Loucy (cell line): ENCODE measurements at regions not wholly inside any gene's neighbourhood (a gene's known extent, or its start where the extent isn't known, plus 50 kb on each side); places are given as distances from the start of the nearest gene placed in this dataset.

Experiments used
- H2AFZ ChIP-seq: fragments of 200-600 bp; sonication (generic); 2 replicates; pipeline ENCODE4 v1.6.0; 2016; ENCODE audit warnings: antibody characterized with exemption, mild to moderate bottlenecking, low read length, moderate library complexity
- H3F3A ChIP-seq: fragments of 200-600 bp; 2 replicates; pipeline ENCODE4 v1.6.0; 2016; ENCODE audit warnings: antibody characterized with exemption, low read depth, mild to moderate bottlenecking
- H3K27me3 ChIP-seq: fragments of 200-600 bp; sonication (generic); 2 replicates; pipeline ENCODE4 v1.6.1; 2014; ENCODE audit warnings: low read length, mild to moderate bottlenecking; ENCODE audit not compliant: insufficient read depth, poor library complexity, severe bottlenecking
- H3K36me3 ChIP-seq: fragments of 200-600 bp; sonication (generic); 2 replicates; pipeline ENCODE4 v1.6.1; 2016; ENCODE audit warnings: low read length; ENCODE audit not compliant: insufficient read depth
- H3K4me1 ChIP-seq: fragments of 200-600 bp; sonication (generic); 2 replicates; pipeline ENCODE4 v1.5.1; 2014; ENCODE audit warnings: low read length, mild to moderate bottlenecking; ENCODE audit not compliant: insufficient read depth, poor library complexity, severe bottlenecking
- H3K4me2 ChIP-seq: fragments of 200-600 bp; sonication (generic); 2 replicates; pipeline ENCODE4 v1.6.0; 2014; ENCODE audit warnings: antibody characterized with exemption, low read length, low read depth, mild to moderate bottlenecking; ENCODE audit not compliant: poor library complexity, severe bottlenecking
- H3K4me3 ChIP-seq: fragments of 200-600 bp; sonication (generic); 2 replicates; pipeline ENCODE4 v1.5.1; 2014; ENCODE audit warnings: low read length, mild to moderate bottlenecking, mixed read lengths; ENCODE audit not compliant: poor library complexity, severe bottlenecking
- H3K79me2 ChIP-seq: fragments of 200-600 bp; sonication (generic); 2 replicates; pipeline ENCODE4 v1.6.1; 2014; ENCODE audit warnings: low read length; ENCODE audit not compliant: insufficient read depth
- H3K9ac ChIP-seq: fragments of 200-600 bp; sonication (generic); 2 replicates; pipeline ENCODE4 v1.6.0; 2014; ENCODE audit warnings: mild to moderate bottlenecking, low read depth, low read length, moderate library complexity; ENCODE audit not compliant: poor library complexity, severe bottlenecking
- H3K9me2 ChIP-seq: fragments of 200-600 bp; sonication (generic); replicated peaks from 2 replicates; pipeline ENCODE4 v1.6.1; 2016; ENCODE audit warnings: low read depth, low read length, mixed read lengths
- H3K9me3 ChIP-seq: fragments of 200-600 bp; sonication (generic); 2 replicates; pipeline ENCODE4 v1.6.1; 2014; ENCODE audit warnings: mild to moderate bottlenecking, antibody characterized with exemption, low read length, low read depth; ENCODE audit not compliant: insufficient read depth
- H4K20me1 ChIP-seq: fragments of 200-600 bp; sonication (generic); 2 replicates; pipeline ENCODE4 v1.6.0; 2014; ENCODE audit warnings: antibody characterized with exemption, low read length, mild to moderate bottlenecking; ENCODE audit not compliant: insufficient read depth, poor library complexity, severe bottlenecking
- CTCF ChIP-seq: fragments of 200-600 bp; sonication (generic); conservative IDR thresholded peaks from 2 replicates; pipeline ENCODE4 v1.5.1; 2014; ENCODE audit warnings: mild to moderate bottlenecking, antibody characterized with exemption, low read length
- EZH2phosphoT487 ChIP-seq: fragments of 200-600 bp; IDR thresholded peaks from 2 replicates; pipeline ENCODE4 v1.6.1; 2018; ENCODE audit warnings: antibody characterized with exemption, mild to moderate bottlenecking, moderate library complexity, borderline replicate concordance

- no peaks in the 10 kb centered on the region for H3F3A ChIP-seq
- H3K9me3 ChIP-seq = no peaks in the 10 kb centered on the region
- no peak for TF ChIP-seq CTCF
- no peak for TF ChIP-seq EZH2phosphoT487
- no peak overlapping the region for H3K4me3 ChIP-seq
- no peak overlapping the region for H3K9ac ChIP-seq
- no peak overlapping the region for H2AFZ ChIP-seq
- no peaks in the 10 kb centered on the region for H4K20me1 ChIP-seq
- peaks cover 12% of the 10 kb centered on the region for H3K4me1 ChIP-seq
- H3K9me2 ChIP-seq = no peaks in the 10 kb centered on the region
- H3K79me2 ChIP-seq = no peaks in the 10 kb centered on the region
- no peaks in the 10 kb centered on the region for H3K27me3 ChIP-seq
- no peak overlapping the region for H3K4me2 ChIP-seq
- H3K36me3 ChIP-seq = no peaks in the 10 kb centered on the region
Observed at GRCh38 chr2:12953596-12953995, 236.9 kb downstream of the TRIB2 start.

GRCh38 chr2:12955864-12956263, 239.1 kb downstream of the TRIB2 start:
- Histone ChIP-seq H3K9me3 (no peaks in the 10 kb centered on the region), H3K4me2 (no peak overlapping the region), H2AFZ (no peak overlapping the region), H3K4me3 (no peak overlapping the region), H3K79me2 (no peaks in the 10 kb centered on the region), H4K20me1 (no peaks in the 10 kb centered on the region), H3F3A (no peaks in the 10 kb centered on the region), H3K9me2 (no peaks in the 10 kb centered on the region), H3K27me3 (no peaks in the 10 kb centered on the region), H3K4me1 (no peaks in the 10 kb centered on the region), H3K36me3 (no peaks in the 10 kb centered on the region), H3K9ac (no peak overlapping the region)
- TF ChIP-seq CTCF = no peak
- no peak for TF ChIP-seq EZH2phosphoT487

GRCh38 chr2:12957251-12957650, 240.5 kb downstream of the TRIB2 start:
- H2AFZ ChIP-seq = no peak overlapping the region
- H3K27me3 ChIP-seq = no peaks in the 10 kb centered on the region
- H3K4me2 ChIP-seq = no peak overlapping the region
- H3K9me3 ChIP-seq = no peaks in the 10 kb centered on the region
- no peak overlapping the region for H3K9ac ChIP-seq
- H3K36me3 ChIP-seq = no peaks in the 10 kb centered on the region
- TF ChIP-seq CTCF = no peak
- no peak for TF ChIP-seq EZH2phosphoT487
- no peaks in the 10 kb centered on the region for H4K20me1 ChIP-seq
- no peaks in the 10 kb centered on the region for H3K9me2 ChIP-seq
- H3K79me2 ChIP-seq = no peaks in the 10 kb centered on the region
- no peak overlapping the region for H3K4me3 ChIP-seq
- H3F3A ChIP-seq = no peaks in the 10 kb centered on the region
- no peaks in the 10 kb centered on the region for H3K4me1 ChIP-seq
